Esophagus (tissue), 2 donors: ENCODE measurements at regions not wholly inside any gene's neighbourhood (a gene's known extent, or its start where the extent isn't known, plus 50 kb on each side); places are given as distances from the start of the nearest gene placed in this dataset.

ENCODE experiments used
- H3K27ac ChIP-seq, 2 donors: one replicate each; pipeline ENCODE4 v1.5.1; 2013; ENCODE audit warnings: low read depth in 2 of 2, mild to moderate bottlenecking in 2 of 2, inconsistent platforms in 1 of 2, low read length in 1 of 2, moderate library complexity in 1 of 2
- H3K27me3 ChIP-seq, 2 donors: one replicate each; pipeline ENCODE4 v1.6.1; 2013; ENCODE audit warnings: low read length in 2 of 2, control low read depth in 1 of 2, mild to moderate bottlenecking in 1 of 2; ENCODE audit not compliant: insufficient read depth in 2 of 2, control insufficient read depth in 1 of 2
- H3K36me3 ChIP-seq, 2 donors: one replicate each; pipeline ENCODE4 v1.6.1; 2013; ENCODE audit warnings: low read length in 1 of 2; ENCODE audit not compliant: control insufficient read depth in 2 of 2, insufficient read depth in 2 of 2
- H3K4me1 ChIP-seq, 2 donors: one replicate each; pipeline ENCODE4 v1.6.1; 2013; ENCODE audit warnings: low read length in 1 of 2; ENCODE audit not compliant: control insufficient read depth in 2 of 2, insufficient read depth in 2 of 2
- H3K4me3 ChIP-seq, 2 donors: one replicate each; pipeline ENCODE4 v1.5.1; 2013; ENCODE audit warnings: low read length in 2 of 2, mild to moderate bottlenecking in 2 of 2, low read depth in 1 of 2, moderate library complexity in 1 of 2
- H3K9me3 ChIP-seq, 2 donors: one replicate each; pipeline ENCODE4 v1.6.1; 2013; ENCODE audit warnings: mild to moderate bottlenecking in 2 of 2, low read depth in 1 of 2, low read length in 1 of 2, moderate library complexity in 1 of 2; ENCODE audit not compliant: control insufficient read depth in 2 of 2, insufficient read depth in 1 of 2
- WGBS, 2 donors: extraction: QIAGEN DNeasy Blood & Tissue Kit; methylation state at CpG; one replicate each; pipeline ENCODE4 v1.1.7; 2013; 5-methylcytosine and 5-hydroxymethylcytosine counted together
- donor health status: healthy with polysubstance abuse.
- donor health status: Bipolar disorder and iron deficiency.

- H3K27me3 ChIP-seq: no peaks in the 10 kb centered on the region
- 78 to 82% methylated on average over 2 of the region's 2 CpGs for WGBS, 2 donors
These were observed 181.9 kb downstream of the CYYR1 start for GRCh38 chr21:26391166-26391565.

DNA sequence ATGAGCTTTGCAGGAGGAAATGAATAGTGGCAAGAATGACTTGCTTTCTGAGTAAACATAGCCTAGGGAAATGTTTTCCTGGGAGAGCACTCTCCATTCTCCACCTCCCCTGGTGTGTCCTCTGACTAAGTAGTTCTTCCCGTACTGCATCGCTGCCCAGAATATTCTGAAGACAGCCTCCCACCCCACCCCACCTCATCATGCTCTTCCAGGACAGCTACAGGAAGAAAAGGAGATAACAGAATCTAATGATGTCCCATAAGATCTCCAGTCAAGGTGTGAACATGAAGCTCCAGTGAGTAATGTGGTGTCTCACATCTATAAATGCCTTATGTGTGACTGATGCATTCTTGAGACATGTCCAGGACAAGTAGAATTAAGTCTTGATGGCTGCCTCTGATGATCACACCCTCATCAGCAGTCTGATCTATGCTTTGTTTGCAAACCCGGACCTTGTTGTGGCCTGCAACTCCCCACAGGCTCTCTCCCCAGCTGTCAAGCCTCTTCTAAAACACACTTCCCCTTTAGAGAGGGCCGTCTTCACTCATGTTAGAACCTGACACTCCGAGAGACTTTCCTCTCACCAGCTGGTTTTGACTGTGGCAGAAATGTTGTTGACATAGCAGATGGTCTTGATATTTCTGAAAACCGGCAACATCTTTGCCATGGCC lies 183.0 kb downstream of the CYYR1 start:
- Histone ChIP-seq H3K4me1 (no peaks in the 10 kb centered on the region), H3K36me3 (no peaks in the 10 kb centered on the region), H3K9me3 (no peaks in the 10 kb centered on the region), H3K4me3 (no peak overlapping the region), H3K27ac (peak overlapping the region; percentile 19 to 52), H3K27me3 (no peaks in the 10 kb centered on the region)
- WGBS, 2 donors: 25 to 38% methylated on average over 6 of the region's 6 CpGs

More at GRCh38 chr21:26391166-26391565, 181.9 kb downstream of the CYYR1 start:
- no peaks in the 10 kb centered on the region for H3K4me1 ChIP-seq
- H3K27ac ChIP-seq: no peak overlapping the region
- H3K9me3 ChIP-seq: no peaks in the 10 kb centered on the region
- H3K4me3 ChIP-seq: no peak overlapping the region
- H3K36me3 ChIP-seq: no peaks in the 10 kb centered on the region

DNA sequence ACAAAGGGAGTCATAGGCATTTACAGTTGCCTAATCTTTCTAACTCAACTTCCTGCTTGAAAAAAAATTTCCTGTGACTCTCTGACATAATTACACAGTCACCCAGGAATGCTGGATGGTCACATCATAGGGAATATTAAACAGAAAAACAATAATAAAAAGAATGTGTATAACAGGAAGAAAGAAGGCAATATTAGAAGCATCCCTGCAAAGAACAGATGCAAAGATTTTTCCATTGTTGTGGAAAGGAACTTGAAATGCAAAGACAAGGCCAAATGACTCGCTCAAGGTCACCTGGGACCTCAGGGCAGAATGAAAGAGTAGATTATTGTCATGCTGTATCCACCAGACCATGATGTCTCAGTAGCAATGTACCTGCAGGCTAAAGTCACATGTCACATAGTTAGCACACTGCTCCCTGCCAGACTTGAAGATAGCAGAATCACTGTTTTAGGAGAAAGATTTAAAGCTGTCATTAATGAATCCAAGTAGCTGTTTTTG lies 184.3 kb downstream of the CYYR1 start:
- Histone ChIP-seq H3K4me3 (no peak overlapping the region), H3K27me3 (no peaks in the 10 kb centered on the region), H3K4me1 (no peaks in the 10 kb centered on the region), H3K36me3 (no peaks in the 10 kb centered on the region), H3K9me3 (no peaks in the 10 kb centered on the region), H3K27ac (no peak overlapping the region)
- 54 to 59% methylated on average over 1 of the region's 1 CpG for WGBS, 2 donors

DNA sequence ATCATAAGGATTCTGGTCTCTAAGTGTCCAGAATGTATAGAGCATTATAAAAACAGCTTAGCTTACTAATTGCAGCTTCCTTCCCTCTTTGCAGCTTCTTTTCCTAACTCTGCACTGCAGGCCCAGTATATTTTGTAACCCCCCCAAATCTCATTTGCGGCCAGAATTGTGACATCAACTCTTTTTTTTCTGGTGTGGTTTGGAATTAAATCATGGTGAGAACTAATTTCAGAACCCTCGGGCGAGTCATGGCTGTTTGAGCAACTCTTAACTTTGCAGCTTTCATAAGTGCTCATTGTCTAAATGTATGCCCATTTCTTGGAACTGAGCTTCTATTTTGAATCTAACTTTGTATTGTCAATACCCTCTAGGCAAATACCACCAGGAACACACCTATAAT lies 187.4 kb downstream of the CYYR1 start:
- Histone ChIP-seq H3K9me3 (no peaks in the 10 kb centered on the region), H3K27me3 (no peaks in the 10 kb centered on the region), H3K36me3 (no peaks in the 10 kb centered on the region), H3K4me3 (no peak overlapping the region), H3K27ac (no peak overlapping the region), H3K4me1 (no peaks in the 10 kb centered on the region)
- WGBS, 2 donors: 42 to 54% methylated on average over 3 of the region's 3 CpGs

DNA sequence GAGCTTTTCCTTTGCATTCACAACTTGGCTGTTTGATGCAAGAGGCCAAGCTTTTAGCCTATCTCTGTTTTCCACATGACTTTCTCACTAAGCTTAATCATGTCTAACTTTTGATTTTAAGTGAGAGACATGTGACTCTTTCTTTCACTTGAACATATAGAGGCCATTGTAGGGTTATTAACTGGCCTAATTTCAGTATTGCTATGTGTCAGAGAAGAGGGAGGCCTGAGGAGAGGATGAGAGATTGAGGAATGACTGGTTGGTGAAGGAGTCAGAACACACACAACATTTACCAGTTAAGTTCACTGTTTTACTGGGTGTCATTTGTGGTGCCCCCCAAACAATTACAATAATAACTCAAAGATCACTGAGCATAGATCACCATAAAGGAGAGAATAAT lies 193.5 kb downstream of the CYYR1 start:
- Histone ChIP-seq H3K36me3 (no peaks in the 10 kb centered on the region), H3K4me1 (no peaks in the 10 kb centered on the region), H3K4me3 (no peak overlapping the region), H3K9me3 (no peaks in the 10 kb centered on the region), H3K27ac (no peak overlapping the region), H3K27me3 (no peaks in the 10 kb centered on the region)

GRCh38 chr21:26377111-26377694 lies 195.9 kb downstream of the CYYR1 start:
- H3K27me3 ChIP-seq: no peaks in the 10 kb centered on the region
- H3K36me3 ChIP-seq: no peaks in the 10 kb centered on the region
- no peak overlapping the region for H3K4me3 ChIP-seq
- no peak overlapping the region for H3K27ac ChIP-seq
- no peaks in the 10 kb centered on the region for H3K9me3 ChIP-seq
- WGBS, 2 donors: 85 to 96% methylated on average over 2 of the region's 2 CpGs
- no peaks in the 10 kb centered on the region for H3K4me1 ChIP-seq

GRCh38 chr21:26374817-26375216 lies 198.3 kb downstream of the CYYR1 start:
- Histone ChIP-seq H3K4me3 (no peak overlapping the region), H3K4me1 (no peaks in the 10 kb centered on the region), H3K36me3 (no peaks in the 10 kb centered on the region), H3K27ac (no peak overlapping the region), H3K27me3 (no peaks in the 10 kb centered on the region), H3K9me3 (no peaks in the 10 kb centered on the region)
- 70 to 81% methylated on average over 2 of the region's 2 CpGs for WGBS, 2 donors

DNA sequence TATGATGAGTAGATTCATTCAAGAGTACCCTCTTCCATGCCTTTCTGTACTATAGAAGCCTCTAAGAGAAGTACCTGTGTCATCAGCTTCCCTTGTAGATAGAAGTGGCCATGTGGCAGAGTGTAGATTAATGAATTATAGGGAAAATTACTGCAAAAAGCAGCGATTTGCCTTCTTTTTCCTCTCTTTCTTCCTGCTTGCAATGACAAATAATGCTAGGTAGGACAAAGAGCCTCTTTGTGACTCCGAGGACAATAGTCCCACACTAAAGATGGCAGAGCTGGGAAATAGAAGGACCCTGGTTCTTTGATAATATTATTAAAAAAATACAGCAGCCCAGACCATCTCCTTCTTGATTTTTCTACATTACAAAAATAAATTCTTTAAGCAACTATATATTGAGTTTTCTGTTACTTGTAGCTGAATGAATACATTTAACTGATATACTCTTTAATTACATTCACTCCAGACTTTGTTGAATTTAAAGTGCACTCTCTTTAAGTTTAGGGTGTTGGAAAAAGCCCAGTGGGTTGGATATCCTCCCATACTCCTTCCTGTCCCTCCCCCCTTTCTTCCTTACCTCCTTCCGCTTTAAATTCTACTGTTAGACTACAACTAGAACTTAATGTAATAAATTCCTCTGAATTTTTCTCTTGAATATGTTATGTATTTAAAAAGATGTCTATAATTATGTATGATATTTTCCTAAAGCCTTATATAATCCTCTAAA lies 198.2 kb upstream of the APP start:
- Histone ChIP-seq H3K4me1 (no peaks in the 10 kb centered on the region), H3K4me3 (no peak overlapping the region), H3K27ac (no peak overlapping the region), H3K27me3 (no peaks in the 10 kb centered on the region), H3K36me3 (no peaks in the 10 kb centered on the region), H3K9me3 (no peaks in the 10 kb centered on the region)
- whole genome bisulfite sequencing, 2 donors: 72 to 83% methylated on average over 3 of the region's 3 CpGs

- Histone ChIP-seq H3K4me3 (no peak overlapping the region), H3K27me3 (no peaks in the 10 kb centered on the region), H3K36me3 (no peaks in the 10 kb centered on the region), H3K4me1 (no peaks in the 10 kb centered on the region), H3K27ac (no peak overlapping the region), H3K9me3 (no peaks in the 10 kb centered on the region)
- WGBS, 2 donors: 78 to 81% methylated on average over 2 of the region's 2 CpGs
These were observed 196.2 kb upstream of the APP start for GRCh38 chr21:26366781-26367180.
